Skeletal muscle satellite cell (primary cell): ENCODE measurements at regions not wholly inside any gene's neighbourhood (a gene's known extent, or its start where the extent isn't known, plus 50 kb on each side); places are given as distances from the start of the nearest gene placed in this dataset.

Experiments used
- H3K27me3 ChIP-seq: 2 replicates; pipeline ENCODE4 v1.7.0; 2013; ENCODE audit warnings: low read length; ENCODE audit not compliant: control insufficient read depth, insufficient read depth
- H3K36me3 ChIP-seq: 2 replicates; pipeline ENCODE4 v1.7.0; 2013; ENCODE audit warnings: mild to moderate bottlenecking, control low read depth, low read length; ENCODE audit not compliant: insufficient read depth
- H3K4me1 ChIP-seq: 2 replicates; pipeline ENCODE4 v1.7.0; 2013; ENCODE audit warnings: low read length; ENCODE audit not compliant: control insufficient read depth, insufficient read depth
- H3K4me2 ChIP-seq: 2 replicates; pipeline ENCODE4 v1.7.0; 2013; ENCODE audit warnings: mild to moderate bottlenecking, low read length
- H3K4me3 ChIP-seq: 2 replicates; pipeline ENCODE4 v1.7.0; 2013; ENCODE audit warnings: low read length
- H3K9ac ChIP-seq: 2 replicates; pipeline ENCODE4 v1.7.0; 2013; ENCODE audit warnings: mild to moderate bottlenecking, low read depth, low read length, moderate library complexity
- H3K9me3 ChIP-seq: replicated peaks from 2 replicates; pipeline ENCODE4 v1.7.0; 2013; ENCODE audit warnings: mild to moderate bottlenecking, control low read depth, low read length

DNA sequence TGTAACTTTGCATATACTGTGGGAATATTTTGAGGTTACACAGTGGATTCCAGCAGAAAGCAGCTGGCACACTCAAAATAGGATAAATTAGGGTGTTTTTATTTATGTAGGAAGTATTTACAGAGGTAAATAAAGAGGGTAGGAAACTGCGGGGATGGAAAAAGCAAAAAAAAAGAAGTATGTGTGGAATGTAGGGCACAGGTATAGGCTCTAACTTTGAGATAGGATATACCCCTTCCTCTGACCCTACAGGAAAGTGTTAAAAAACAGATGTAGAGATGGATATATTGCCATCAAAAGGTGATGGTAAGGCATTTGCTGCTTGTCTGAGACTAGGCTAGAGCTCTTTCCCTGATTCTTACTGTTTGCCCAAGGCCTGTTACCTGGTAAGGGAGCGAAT lies 173.1 kb upstream of the ANK2 start:
- Histone ChIP-seq H3K4me2 (no peak overlapping the region), H3K9me3 (no peaks in the 10 kb centered on the region), H3K4me3 (no peak overlapping the region), H3K27me3 (no peaks in the 10 kb centered on the region), H3K4me1 (no peaks in the 10 kb centered on the region), H3K9ac (no peak overlapping the region), H3K36me3 (no peaks in the 10 kb centered on the region)

DNA sequence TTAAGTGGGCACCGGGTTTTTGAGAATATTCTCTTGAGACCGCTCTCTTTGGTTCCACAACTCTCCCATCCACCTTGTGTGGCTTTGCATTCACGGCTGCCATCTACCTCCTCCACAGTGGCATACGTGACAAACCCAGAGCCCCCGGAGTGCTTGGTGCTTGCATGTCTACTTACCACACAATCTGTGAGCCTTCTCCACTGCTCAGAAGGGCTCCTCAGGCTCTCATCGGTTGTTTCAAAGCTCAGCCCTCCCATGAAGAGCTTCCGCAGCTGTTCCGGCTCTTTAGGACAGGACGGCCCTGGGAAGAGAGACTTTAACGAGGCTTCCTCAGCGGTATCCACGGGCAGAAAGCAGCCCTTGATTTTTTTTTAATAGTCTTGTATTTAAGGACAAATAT lies 167.6 kb upstream of the ANK2 start:
- Histone ChIP-seq H3K36me3 (no peaks in the 10 kb centered on the region), H3K27me3 (no peaks in the 10 kb centered on the region), H3K4me2 (peak overlapping the region; percentile 91), H3K9ac (peak overlapping the region; percentile 63), H3K9me3 (no peaks in the 10 kb centered on the region), H3K4me1 (peaks cover 11% of the 10 kb centered on the region), H3K4me3 (peak overlapping the region; percentile 65)

GRCh38 chr4:112882286-112882685 lies 167.2 kb upstream of the ANK2 start:
- H3K9me3 ChIP-seq: no peaks in the 10 kb centered on the region
- H3K9ac ChIP-seq: peak overlapping the region; percentile 63
- H3K36me3 ChIP-seq: no peaks in the 10 kb centered on the region
- H3K4me3 ChIP-seq: peak overlapping the region; percentile 65
- H3K4me1 ChIP-seq: peaks cover 11% of the 10 kb centered on the region
- H3K27me3 ChIP-seq: no peaks in the 10 kb centered on the region
- H3K4me2 ChIP-seq: peak overlapping the region; percentile 91

GRCh38 chr4:112884406-112884805 lies 165.0 kb upstream of the ANK2 start:
- Histone ChIP-seq H3K27me3 (no peaks in the 10 kb centered on the region), H3K9me3 (no peaks in the 10 kb centered on the region), H3K4me3 (no peak overlapping the region), H3K36me3 (no peaks in the 10 kb centered on the region), H3K9ac (no peak overlapping the region), H3K4me1 (peaks cover 19% of the 10 kb centered on the region), H3K4me2 (no peak overlapping the region)

DNA sequence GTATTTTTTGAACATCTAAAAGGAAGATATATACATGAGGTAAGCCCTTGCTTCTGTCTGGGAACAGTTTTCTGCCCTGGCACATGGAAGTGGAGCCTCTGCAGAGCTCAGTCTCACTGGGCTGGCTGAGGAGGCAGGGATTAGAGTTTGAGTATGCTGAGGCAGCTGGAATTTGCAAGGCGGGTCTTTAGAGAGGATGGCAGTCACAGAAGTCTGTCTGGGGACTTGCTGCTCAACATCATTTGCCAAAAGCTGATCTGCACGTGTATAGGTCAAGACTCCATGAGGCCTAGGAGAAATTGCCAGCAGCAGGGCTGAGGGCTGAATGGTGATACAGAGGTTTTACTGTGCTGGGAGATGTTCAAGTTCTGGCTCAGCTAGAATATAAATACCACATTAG lies 163.6 kb upstream of the ANK2 start:
- no peak overlapping the region for H3K4me2 ChIP-seq
- H3K4me1 ChIP-seq: peaks cover 28% of the 10 kb centered on the region
- no peaks in the 10 kb centered on the region for H3K27me3 ChIP-seq
- no peak overlapping the region for H3K9ac ChIP-seq
- H3K4me3 ChIP-seq: no peak overlapping the region
- no peaks in the 10 kb centered on the region for H3K9me3 ChIP-seq
- H3K36me3 ChIP-seq: no peaks in the 10 kb centered on the region

DNA sequence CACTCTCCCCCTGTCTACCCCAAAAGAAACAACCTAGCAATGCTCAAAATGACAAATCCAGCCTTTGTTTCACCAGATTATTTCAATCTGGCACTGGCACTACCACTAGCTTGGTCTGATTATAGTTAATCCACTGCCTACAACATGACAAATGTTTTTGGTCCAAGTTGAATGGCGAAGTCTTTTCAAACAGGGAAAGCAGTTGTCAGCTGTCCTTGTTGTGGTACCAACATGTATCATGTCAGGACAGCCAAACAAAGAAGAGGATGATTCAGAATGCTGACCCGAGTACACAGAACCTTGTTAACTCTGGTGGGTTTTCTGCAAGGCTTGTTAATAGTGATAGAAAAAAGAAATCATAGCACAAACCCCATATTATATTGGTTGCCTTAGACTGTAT lies 160.8 kb upstream of the ANK2 start:
- no peak overlapping the region for H3K4me2 ChIP-seq
- no peak overlapping the region for H3K4me3 ChIP-seq
- no peaks in the 10 kb centered on the region for H3K27me3 ChIP-seq
- peaks cover 17% of the 10 kb centered on the region for H3K4me1 ChIP-seq
- no peaks in the 10 kb centered on the region for H3K9me3 ChIP-seq
- no peaks in the 10 kb centered on the region for H3K36me3 ChIP-seq
- no peak overlapping the region for H3K9ac ChIP-seq

DNA sequence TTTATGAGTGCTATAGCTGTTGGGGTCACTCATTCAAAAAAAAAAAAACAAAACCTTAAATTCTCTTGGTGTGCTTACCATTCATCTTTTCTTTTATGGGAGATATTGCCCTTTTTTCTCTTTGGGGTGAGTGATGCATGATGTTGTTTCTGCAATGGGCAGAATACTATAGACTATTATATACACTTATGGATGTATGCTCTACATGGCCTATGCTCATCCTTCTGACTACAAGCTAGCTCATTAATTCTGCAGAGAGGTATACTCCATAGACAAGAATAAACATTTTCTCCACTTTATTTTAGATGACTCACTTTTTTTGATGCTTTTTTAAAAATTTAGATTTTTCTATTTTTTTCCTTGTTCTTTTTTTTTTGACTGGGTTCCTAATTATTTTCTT lies 160.3 kb upstream of the ANK2 start:
- H3K36me3 ChIP-seq: no peaks in the 10 kb centered on the region

DNA sequence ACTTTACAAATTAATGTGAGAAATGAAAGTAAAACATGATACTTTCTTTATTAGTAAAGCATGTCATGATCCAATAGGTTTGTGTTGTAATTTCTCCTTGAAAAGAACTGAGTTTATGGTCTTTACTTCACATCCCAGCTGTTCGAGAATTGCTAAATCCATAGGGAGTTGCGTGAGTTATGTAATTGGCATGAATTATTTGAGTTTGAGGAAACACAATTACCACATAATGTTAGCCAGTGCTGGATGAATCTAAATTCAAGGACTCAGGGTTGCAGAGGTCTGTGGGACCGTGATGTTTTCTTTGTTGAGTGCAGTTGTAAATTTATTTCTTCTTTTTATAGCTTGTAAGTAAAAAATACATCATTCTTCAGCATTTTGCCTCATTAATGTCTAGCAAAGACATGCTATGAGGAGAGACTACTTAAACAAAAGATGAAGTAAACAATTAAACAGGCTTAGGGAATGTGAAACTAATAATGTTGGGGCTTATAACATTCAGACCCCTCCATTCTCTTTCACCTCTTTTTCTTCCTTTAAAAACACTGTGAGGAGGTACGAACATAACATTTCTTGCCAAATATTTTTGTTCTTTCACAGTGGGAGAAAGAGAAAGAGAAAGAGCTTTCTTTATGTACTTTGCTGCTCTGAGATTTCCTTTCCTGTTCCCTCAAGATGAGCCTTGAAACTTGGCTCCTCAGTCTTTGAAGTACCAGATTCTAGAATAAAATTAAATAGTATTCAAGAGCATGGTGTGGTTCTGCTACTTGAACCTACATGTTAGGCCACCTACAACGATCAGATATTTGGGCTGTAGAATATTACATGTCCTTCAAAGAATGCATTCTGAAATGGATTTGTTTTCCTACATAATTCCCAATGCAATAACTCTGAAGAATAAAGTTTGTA lies 159.6 kb upstream of the ANK2 start:
- peak overlapping the region; percentile 81 for H3K4me2 ChIP-seq
- peak overlapping the region; percentile 62 for H3K4me3 ChIP-seq
- H3K9ac ChIP-seq: peak overlapping the region; percentile 70
- H3K36me3 ChIP-seq: no peaks in the 10 kb centered on the region
- H3K27me3 ChIP-seq: no peaks in the 10 kb centered on the region
- peaks cover 17% of the 10 kb centered on the region for H3K4me1 ChIP-seq
- no peaks in the 10 kb centered on the region for H3K9me3 ChIP-seq

More for the DNA sequence above, 160.3 kb upstream of the ANK2 start:
- H3K4me1 ChIP-seq: peaks cover 17% of the 10 kb centered on the region
- no peaks in the 10 kb centered on the region for H3K9me3 ChIP-seq
- no peaks in the 10 kb centered on the region for H3K27me3 ChIP-seq
- H3K9ac ChIP-seq: no peak overlapping the region
- peak overlapping the region; percentile 62 for H3K4me3 ChIP-seq
- H3K4me2 ChIP-seq: peak overlapping the region; percentile 81

DNA sequence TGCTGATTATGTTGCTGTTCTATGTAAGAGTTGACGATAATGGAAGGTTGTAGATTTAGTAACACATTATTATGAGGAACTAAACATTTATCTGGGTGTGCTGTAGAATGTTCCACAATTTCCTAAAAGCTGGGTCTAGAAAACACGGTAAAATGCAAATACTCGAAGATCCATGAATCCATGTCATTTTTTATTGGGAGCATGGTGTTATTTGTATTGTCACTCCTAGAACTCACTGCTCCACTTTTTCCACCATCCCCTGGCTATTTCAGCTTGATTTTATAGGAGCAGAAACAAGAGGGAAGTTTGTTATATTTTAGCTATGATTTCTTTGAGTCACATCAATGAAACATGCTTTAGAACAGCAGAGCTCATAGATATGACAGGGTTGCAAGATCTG lies 155.0 kb upstream of the ANK2 start:
- H3K9me3 ChIP-seq: no peaks in the 10 kb centered on the region
- no peaks in the 10 kb centered on the region for H3K27me3 ChIP-seq
- H3K4me2 ChIP-seq: no peak overlapping the region
- no peaks in the 10 kb centered on the region for H3K36me3 ChIP-seq
- no peak overlapping the region for H3K9ac ChIP-seq
- peaks cover 9% of the 10 kb centered on the region for H3K4me1 ChIP-seq
- no peak overlapping the region for H3K4me3 ChIP-seq

GRCh38 chr4:112894951-112895350 lies 154.5 kb upstream of the ANK2 start:
- Histone ChIP-seq H3K9ac (no peak overlapping the region), H3K4me2 (no peak overlapping the region), H3K4me1 (peaks cover 4% of the 10 kb centered on the region), H3K36me3 (no peaks in the 10 kb centered on the region), H3K27me3 (no peaks in the 10 kb centered on the region), H3K9me3 (no peaks in the 10 kb centered on the region), H3K4me3 (no peak overlapping the region)

- no peak overlapping the region for H3K4me2 ChIP-seq
- H3K27me3 ChIP-seq: no peaks in the 10 kb centered on the region
- H3K9ac ChIP-seq: no peak overlapping the region
- no peak overlapping the region for H3K4me3 ChIP-seq
- H3K4me1 ChIP-seq: no peaks in the 10 kb centered on the region
- no peaks in the 10 kb centered on the region for H3K36me3 ChIP-seq
- no peaks in the 10 kb centered on the region for H3K9me3 ChIP-seq
Observed at GRCh38 chr4:112895811-112896608, 153.4 kb upstream of the ANK2 start.
